MM.1S (cell line): ENCODE measurements at regions not wholly inside any gene's neighbourhood (a gene's known extent, or its start where the extent isn't known, plus 50 kb on each side); places are given as distances from the start of the nearest gene placed in this dataset.

Experiments used
- DNase-seq: peaks from one replicate; pipeline ENCODE4 v3.0.0-alpha.2; 2015
- H2AFZ ChIP-seq: fragments of 300-600 bp; sonication (generic); 2 replicates; pipeline ENCODE4 v1.6.0; 2016; ENCODE audit warnings: antibody characterized with exemption, low read length
- H3F3A ChIP-seq: fragments of 300-600 bp; sonication (generic); 2 replicates; pipeline ENCODE4 v1.6.1; 2016; ENCODE audit warnings: mild to moderate bottlenecking, antibody characterized with exemption, low read length, moderate library complexity, mixed read lengths; ENCODE audit not compliant: insufficient read depth
- H3K27ac ChIP-seq: fragments of 300-600 bp; sonication (generic); 2 replicates; pipeline ENCODE4 v1.5.1; 2016; ENCODE audit warnings: mild to moderate bottlenecking, low read length
- H3K27me3 ChIP-seq: fragments of 300-600 bp; sonication (generic); replicated peaks from 2 replicates; pipeline ENCODE4 v1.6.0; 2016; ENCODE audit warnings: low read length; ENCODE audit not compliant: insufficient read depth
- H3K36me3 ChIP-seq: fragments of 300-600 bp; sonication (generic); replicated peaks from 2 replicates; pipeline ENCODE4 v1.6.1; 2016; ENCODE audit warnings: mild to moderate bottlenecking, low read length, mixed read lengths; ENCODE audit not compliant: insufficient read depth
- H3K4me1 ChIP-seq: fragments of 300-600 bp; sonication (generic); 2 replicates; pipeline ENCODE4 v1.6.1; 2016; ENCODE audit warnings: low read length, mixed read lengths
- H3K4me2 ChIP-seq: fragments of 300-600 bp; sonication (generic); 2 replicates; pipeline ENCODE4 v1.6.0; 2016; ENCODE audit warnings: low read depth, low read length
- H3K4me3 ChIP-seq: fragments of 300-600 bp; sonication (generic); 2 replicates; pipeline ENCODE4 v1.5.1; 2016; ENCODE audit warnings: low read length, mixed read lengths
- H3K79me2 ChIP-seq: fragments of 300-600 bp; sonication (generic); 2 replicates; pipeline ENCODE4 v1.6.1; 2016; ENCODE audit warnings: mixed run types, low read length, mixed read lengths
- H3K9ac ChIP-seq: fragments of 300-600 bp; sonication (generic); 2 replicates; pipeline ENCODE4 v1.6.1; 2016; ENCODE audit warnings: low read length, mixed read lengths
- H3K9me2 ChIP-seq: fragments of 300-600 bp; sonication (generic); replicated peaks from 2 replicates; pipeline ENCODE4 v1.6.1; 2016; ENCODE audit warnings: mild to moderate bottlenecking, low read length, mixed read lengths; ENCODE audit not compliant: insufficient read depth
- H3K9me3 ChIP-seq: fragments of 300-600 bp; sonication (generic); replicated peaks from 2 replicates; pipeline ENCODE4 v1.6.1; 2016; ENCODE audit warnings: mild to moderate bottlenecking, low read length, mixed read lengths; ENCODE audit not compliant: insufficient read depth
- H4K20me1 ChIP-seq: fragments of 300-600 bp; sonication (generic); 2 replicates; pipeline ENCODE4 v1.6.1; 2016; ENCODE audit warnings: mild to moderate bottlenecking, low read length, moderate library complexity, mixed read lengths; ENCODE audit not compliant: insufficient read depth
- CTCF ChIP-seq: fragments of 300-600 bp; sonication (generic); IDR thresholded peaks from 2 replicates; pipeline ENCODE4 v1.5.1; 2016; ENCODE audit warnings: antibody characterized with exemption, low read length, mixed read lengths
- EZH2 ChIP-seq: fragments of 300-600 bp; sonication (generic); optimal IDR thresholded peaks from 2 replicates; pipeline ENCODE3; 2017; ENCODE audit warnings: low read depth, mild to moderate bottlenecking, antibody characterized with exemption, low read length, mixed read lengths
- EZH2phosphoT487 ChIP-seq: fragments of 300-600 bp; sonication (generic); IDR thresholded peaks from 2 replicates; pipeline ENCODE4 v1.6.1; 2018; ENCODE audit warnings: antibody characterized with exemption, low read length

- Histone ChIP-seq H2AFZ (no peak overlapping the region), H3K9ac (no peak overlapping the region)
Observed at GRCh38 chr5:8058616-8059190, 189.8 kb downstream of the MTRR start.

GRCh38 chr5:8059337-8059736 is 190.4 kb downstream of the MTRR start:
- H3K4me3 ChIP-seq, result no peak overlapping the region

More at GRCh38 chr5:8058616-8059190, 189.8 kb downstream of the MTRR start:
- Histone ChIP-seq H3K27me3 (no peaks in the 10 kb centered on the region), H4K20me1 (no peaks in the 10 kb centered on the region), H3K79me2 (no peaks in the 10 kb centered on the region), H3K27ac (no peak overlapping the region), H3K4me3 (no peak overlapping the region), H3K9me2 (no peaks in the 10 kb centered on the region), H3K9me3 (no peaks in the 10 kb centered on the region), H3F3A (no peaks in the 10 kb centered on the region), H3K4me1 (no peaks in the 10 kb centered on the region), H3K4me2 (no peak overlapping the region), H3K36me3 (no peaks in the 10 kb centered on the region)
- no peak for DNase-seq
- no peak for TF ChIP-seq EZH2phosphoT487
- TF ChIP-seq EZH2, result no peak
- no peak for TF ChIP-seq CTCF

GRCh38 chr5:8060235-8060952 is 191.4 kb downstream of the MTRR start:
- no peak for DNase-seq
- TF ChIP-seq EZH2, result no peak
- no peak for TF ChIP-seq CTCF
- no peak for TF ChIP-seq EZH2phosphoT487
- Histone ChIP-seq H4K20me1 (no peaks in the 10 kb centered on the region), H3K79me2 (no peaks in the 10 kb centered on the region), H3K27ac (no peak overlapping the region), H2AFZ (no peak overlapping the region), H3K9ac (no peak overlapping the region), H3F3A (no peaks in the 10 kb centered on the region), H3K27me3 (no peaks in the 10 kb centered on the region), H3K36me3 (no peaks in the 10 kb centered on the region), H3K4me1 (no peaks in the 10 kb centered on the region), H3K9me2 (no peaks in the 10 kb centered on the region), H3K4me3 (no peak overlapping the region), H3K9me3 (no peaks in the 10 kb centered on the region), H3K4me2 (no peak overlapping the region)

More at GRCh38 chr5:8059337-8059736, 190.4 kb downstream of the MTRR start:
- Histone ChIP-seq H3K9ac (no peak overlapping the region), H3K4me2 (no peak overlapping the region), H3K27ac (no peak overlapping the region), H3K27me3 (no peaks in the 10 kb centered on the region), H3K36me3 (no peaks in the 10 kb centered on the region), H3K79me2 (no peaks in the 10 kb centered on the region), H3K4me1 (no peaks in the 10 kb centered on the region), H4K20me1 (no peaks in the 10 kb centered on the region), H3F3A (no peaks in the 10 kb centered on the region), H3K9me3 (no peaks in the 10 kb centered on the region), H3K9me2 (no peaks in the 10 kb centered on the region), H2AFZ (no peak overlapping the region)
- TF ChIP-seq EZH2 (no peak), CTCF (no peak), EZH2phosphoT487 (no peak)
- no peak for DNase-seq
